WTC11 (cell line): ENCODE measurements at regions not wholly inside any gene's neighbourhood (a gene's known extent, or its start where the extent isn't known, plus 50 kb on each side); places are given as distances from the start of the nearest gene placed in this dataset.

Experiments
- CTCF ChIP-seq: fragments of 200-600 bp; IDR thresholded peaks from 2 replicates; pipeline ENCODE4 v1.8.0; 2022; ENCODE audit warnings: antibody characterized with exemption
- FOXK1 ChIP-seq: sonication (generic); formaldehyde crosslinking; IDR thresholded peaks from 2 replicates; pipeline ENCODE4 v1.8.0; 2022; ENCODE audit warnings: mild to moderate bottlenecking, moderate library complexity, missing genetic modification reagents
- KAT7 ChIP-seq: sonication (generic); formaldehyde crosslinking; IDR thresholded peaks from 2 replicates; pipeline ENCODE4 v1.8.1; 2023; ENCODE audit warnings: missing genetic modification reagents, mild to moderate bottlenecking, borderline replicate concordance
- PREB ChIP-seq: sonication (generic); formaldehyde crosslinking; IDR thresholded peaks from 2 replicates; pipeline ENCODE4 v1.8.1; 2022; ENCODE audit warnings: mild to moderate bottlenecking, missing genetic modification reagents, moderate library complexity, borderline replicate concordance
- SMAD3 ChIP-seq: sonication (generic); formaldehyde crosslinking; IDR thresholded peaks from 2 replicates; pipeline ENCODE4 v1.8.0; 2022; ENCODE audit warnings: missing genetic modification reagents, mild to moderate bottlenecking, borderline replicate concordance
- SMAD4 ChIP-seq: sonication (generic); formaldehyde crosslinking; IDR thresholded peaks from 2 replicates; pipeline ENCODE4 v1.8.0; 2022; ENCODE audit warnings: mild to moderate bottlenecking, missing genetic modification reagents

GRCh38 chr1:30377230-30378002 is 346.0 kb downstream of the MATN1 start:
- TF ChIP-seq CTCF (no peak), FOXK1 (CRISPR knock-in tag) (no peak), PREB (CRISPR knock-in tag) (no peak), KAT7 (CRISPR knock-in tag) (no peak), SMAD3 (no peak), SMAD4 (CRISPR knock-in tag) (no peak)
